AG08395 (cell line): ENCODE measurements at regions not wholly inside any gene's neighbourhood (a gene's known extent, or its start where the extent isn't known, plus 50 kb on each side); places are given as distances from the start of the nearest gene placed in this dataset.
"Not testable (repeated sequence)": the region's sequence is repeated elsewhere in the genome, so short reads cannot be mapped to it uniquely, and the experiment has no call there.

ENCODE experiments used
- DNase-seq: peaks from one replicate; pipeline ENCODE4 v3.0.0; 2012; ENCODE audit warnings: mixed read lengths, low spot score

DNA sequence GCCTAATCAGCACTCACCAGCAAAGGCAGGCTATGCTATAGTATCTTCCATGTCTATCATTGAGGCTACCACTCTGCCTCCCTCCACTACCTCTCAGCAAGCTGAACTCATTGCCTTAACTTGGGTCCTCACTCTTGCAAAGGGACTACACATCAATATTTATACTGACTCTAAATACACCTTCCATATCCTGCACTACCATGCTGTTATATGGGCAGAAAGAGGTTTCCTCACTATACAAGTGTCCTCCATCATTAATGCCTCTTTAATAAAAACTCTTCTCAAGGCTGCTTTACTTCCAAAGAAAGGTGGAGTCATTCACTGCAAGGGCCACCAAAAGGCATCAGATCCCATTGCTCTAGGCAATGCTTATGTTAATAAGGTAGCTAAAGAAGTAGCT lies 669.3 kb upstream of the USP15 start:
- DNase-seq: not testable (repeated sequence)

DNA sequence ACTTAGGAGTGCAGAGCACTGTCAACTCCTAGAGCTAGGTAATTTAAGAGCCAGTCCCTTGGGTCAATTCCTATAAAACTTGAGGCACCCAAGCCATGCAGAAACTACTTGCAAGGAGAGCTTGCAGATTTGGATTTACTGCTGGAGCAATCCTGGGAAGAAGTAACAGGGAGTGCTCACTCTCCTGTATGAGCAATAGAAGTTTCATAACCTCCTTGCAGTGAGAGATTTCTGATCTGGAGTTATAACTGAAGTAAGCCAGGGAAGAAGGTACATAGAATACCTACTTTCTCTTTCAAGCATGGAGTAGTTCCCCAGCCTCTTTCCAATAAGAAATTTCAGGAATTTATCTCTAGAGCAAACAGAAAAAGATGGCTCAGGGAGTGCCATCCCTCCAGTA lies 650.1 kb upstream of the USP15 start:
- DNase-seq: no peak

DNA sequence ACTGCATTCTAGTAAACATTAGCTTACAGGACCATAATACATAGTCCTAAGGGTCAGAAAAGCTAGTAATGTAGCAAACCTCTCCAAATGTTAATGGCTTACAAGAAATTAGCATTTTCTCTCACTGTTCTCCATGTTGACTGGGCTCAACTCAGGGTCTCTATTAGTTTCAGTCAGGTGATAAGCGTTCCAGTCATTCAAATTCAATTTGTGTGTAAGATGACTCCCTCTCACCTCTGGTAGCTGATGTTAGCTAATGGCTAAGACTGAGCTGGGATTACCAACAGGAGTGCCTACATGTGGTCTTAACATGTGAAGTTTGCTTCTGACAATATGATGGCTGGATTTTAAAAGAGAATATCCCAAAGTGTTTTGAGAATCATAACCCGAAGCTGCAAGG lies 630.5 kb upstream of the USP15 start:
- DNase-seq: no peak

DNA sequence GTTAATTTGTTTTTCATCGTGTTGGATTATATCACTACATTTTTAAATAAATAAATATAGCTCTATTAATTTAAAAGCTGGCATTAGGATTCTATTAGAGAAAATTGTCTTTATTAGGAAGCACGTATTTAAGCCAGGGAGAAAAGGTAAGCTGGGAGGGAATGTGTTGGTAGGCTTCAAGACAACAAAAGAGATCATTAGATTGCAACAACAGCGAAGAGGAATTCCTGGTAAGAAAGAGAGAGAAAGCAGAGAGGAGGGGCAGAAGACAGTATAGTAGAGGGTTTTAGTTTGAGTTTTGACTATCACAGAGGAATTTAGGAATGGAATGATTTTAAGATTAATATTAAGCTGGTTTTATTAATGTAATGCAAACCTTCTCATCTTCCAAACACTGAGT lies 613.6 kb upstream of the USP15 start:
- DNase-seq: no peak

DNA sequence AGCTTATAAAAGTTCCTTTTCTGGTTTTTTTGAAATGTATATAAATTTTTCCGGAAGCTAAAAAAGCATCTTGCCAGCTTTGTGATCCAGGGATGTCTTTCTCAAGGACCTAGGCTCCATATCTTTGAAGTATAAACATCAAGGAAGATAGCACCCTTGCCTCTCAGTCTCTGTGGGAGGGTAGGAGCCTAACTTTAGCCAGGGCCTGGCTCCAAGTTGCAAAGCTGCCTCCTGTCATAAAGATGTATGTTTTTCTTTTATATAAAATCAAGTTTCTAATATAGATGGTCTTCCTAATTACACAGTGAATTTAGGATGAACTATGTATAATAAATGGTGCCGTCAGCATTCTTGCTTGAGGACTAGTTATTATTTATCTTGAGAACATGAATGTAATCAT lies 612.6 kb upstream of the USP15 start:
- no peak for DNase-seq

DNA sequence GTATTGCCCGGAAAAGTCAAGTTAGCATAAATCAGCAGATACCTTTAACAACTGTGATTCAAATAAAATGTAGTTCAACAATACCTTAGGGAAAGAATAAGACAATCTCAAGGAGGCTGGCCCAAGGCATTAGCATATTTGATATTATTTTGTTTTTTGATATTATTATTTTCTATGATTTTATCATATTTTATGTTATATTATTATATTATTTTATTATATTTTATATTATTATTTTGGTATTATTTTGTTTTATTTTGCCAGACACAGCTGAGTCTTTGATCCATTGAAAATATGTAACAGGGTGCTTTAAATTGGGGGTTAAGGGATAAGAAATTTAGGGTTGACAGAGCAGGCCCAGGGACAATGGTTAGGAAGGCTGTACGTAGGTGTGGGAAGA lies 607.9 kb upstream of the USP15 start:
- DNase-seq: no peak

DNA sequence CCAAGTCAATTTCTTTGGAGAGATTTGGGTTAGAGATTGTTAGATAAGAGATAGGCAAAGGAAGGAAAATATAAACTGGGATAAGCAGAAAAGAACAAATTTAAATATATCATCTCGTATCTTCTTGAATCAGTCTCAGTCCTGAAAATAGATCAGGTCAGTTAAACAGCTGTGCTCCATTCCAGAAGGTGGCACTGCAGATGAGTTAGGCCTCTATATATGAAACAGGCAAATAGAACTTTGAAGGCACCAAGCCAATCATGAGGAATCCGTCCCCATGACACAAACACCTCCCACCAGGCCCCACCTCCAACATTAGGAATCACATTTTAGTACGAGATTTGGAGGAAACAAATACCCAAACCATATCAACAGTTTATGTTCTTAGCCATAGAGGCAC lies 605.5 kb upstream of the USP15 start:
- DNase-seq: no peak

DNA sequence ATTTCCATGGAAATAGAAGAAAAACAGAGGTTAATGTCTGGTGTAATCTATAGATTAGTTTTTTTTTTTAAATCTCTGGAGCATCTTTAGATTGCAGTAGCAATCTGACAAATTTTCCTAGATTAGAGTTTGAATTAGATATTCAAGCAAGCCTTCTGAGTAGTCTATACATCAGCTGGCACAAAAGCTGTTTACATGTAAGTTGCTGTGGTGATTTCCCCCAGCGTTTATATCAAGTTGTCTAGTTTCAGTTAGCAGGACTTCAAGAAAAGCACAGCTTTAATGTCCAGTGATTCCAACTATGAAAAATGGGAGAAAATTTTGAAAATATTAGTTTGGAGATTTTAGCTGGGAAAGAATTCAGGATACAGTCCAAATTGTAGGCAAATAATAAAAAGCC lies 605.0 kb upstream of the USP15 start:
- DNase-seq: no peak

DNA sequence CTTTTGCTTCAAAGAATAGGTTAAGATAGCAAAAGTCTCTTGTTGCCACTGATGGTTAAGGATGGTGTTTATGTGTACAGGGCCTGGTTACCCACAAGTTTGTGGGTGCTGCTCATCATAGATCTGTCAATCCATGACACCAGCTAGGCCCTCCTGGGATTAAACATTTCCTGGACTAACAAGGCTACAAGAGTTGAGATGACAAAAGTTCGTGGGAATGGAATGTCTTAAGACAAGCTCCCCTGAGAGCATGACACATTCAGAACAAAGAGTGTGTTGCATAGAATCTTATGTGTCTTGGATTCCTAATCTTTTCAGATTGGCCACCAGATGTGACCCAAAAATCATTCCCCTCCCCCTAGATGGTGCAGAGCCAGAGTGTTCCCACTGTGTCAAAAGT lies 592.5 kb upstream of the USP15 start:
- DNase-seq: no peak

DNA sequence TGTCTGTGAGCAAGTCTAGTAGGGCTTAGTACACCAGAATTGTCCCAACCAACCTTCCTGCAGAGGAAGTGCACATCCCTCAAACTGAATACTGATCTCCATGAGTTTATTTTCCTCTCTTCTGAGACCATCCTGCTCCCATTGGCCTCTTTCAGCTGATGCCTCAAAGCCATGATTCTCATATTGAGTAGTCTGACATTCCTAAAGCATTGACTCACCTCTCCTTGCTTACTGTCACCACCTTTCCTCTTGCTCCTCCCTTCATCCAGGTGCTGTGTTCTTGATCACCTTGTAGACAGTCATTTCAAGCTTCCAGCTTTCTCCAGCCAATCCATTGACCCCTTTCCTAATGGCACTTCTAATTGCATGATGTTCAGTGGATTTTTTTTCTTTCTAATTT lies 583.7 kb upstream of the USP15 start:
- no peak for DNase-seq

DNA sequence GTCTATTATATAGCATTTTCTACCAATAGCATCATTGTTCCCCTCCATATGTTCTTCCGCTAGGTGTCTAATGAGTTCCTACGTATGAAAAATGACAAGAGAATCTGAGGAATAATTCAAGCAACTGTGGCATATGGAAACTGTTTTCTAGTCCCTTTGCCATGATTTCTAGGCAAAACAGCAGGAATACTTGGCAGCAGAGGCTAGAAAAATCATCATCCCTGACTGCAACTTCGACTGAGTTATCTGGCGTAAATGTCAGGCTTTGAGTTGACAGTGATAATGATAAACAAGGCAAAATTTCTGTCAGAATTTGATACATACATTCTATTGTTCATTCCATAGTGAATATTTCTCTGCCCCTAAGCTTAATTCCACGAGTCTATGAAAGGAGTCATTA lies 572.8 kb upstream of the USP15 start:
- DNase-seq: no peak

DNA sequence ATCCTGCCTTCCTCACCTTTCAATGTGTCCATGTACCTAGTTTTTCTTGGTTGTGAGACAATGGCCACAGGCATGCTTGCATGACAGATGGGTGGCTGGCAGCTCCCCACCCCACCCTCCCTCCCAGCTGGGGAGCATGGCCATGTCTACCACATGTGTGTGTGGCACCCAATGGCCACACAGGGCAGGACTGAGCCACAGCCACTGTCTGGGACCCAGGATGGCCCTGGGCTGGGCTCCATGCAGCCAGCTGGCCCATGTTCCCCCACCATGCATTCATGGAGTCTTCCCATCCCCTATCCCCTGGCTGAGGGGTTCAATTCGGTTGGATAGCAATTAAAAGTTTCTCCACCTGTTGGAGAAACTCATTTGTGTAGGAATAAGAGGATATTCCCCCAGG lies 566.0 kb upstream of the USP15 start:
- DNase-seq: no peak

DNA sequence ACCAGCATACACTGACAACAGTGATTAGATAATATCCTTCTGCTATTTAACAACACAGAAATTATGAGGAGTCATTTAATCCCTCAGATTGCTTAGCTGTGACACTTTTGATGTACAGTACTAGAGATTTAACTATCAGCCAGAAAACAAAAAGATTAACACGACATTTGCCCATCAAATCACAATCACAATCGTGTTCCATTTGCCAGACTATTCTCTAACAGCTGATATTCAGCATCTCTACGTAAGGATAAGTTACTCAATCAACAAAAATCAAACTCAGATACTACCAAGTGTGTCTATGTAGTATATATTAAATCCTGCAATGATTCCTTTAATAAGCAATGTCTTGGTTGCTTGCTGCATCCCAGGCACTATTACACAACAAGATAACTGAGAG lies 558.7 kb upstream of the USP15 start:
- no peak for DNase-seq

DNA sequence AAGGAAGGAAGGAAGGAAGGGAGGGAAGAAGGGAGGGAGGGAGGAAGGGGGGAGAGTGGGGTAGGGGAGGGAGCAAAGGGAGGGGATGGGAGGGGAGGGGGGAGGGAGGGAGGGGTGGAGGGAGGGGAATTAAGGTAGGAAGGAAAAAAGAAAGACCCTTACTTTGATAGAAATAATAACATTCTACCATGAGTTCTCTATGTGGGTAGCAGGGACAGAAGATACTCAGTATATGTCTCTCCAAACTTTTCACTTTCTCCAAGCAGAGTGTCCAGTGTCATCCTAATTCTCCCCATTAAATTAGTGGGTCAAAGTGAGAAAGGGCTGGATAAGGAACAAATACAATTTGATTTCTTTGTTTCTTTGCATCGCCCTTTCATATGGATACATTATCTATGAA lies 553.4 kb upstream of the USP15 start:
- DNase-seq: no peak

DNA sequence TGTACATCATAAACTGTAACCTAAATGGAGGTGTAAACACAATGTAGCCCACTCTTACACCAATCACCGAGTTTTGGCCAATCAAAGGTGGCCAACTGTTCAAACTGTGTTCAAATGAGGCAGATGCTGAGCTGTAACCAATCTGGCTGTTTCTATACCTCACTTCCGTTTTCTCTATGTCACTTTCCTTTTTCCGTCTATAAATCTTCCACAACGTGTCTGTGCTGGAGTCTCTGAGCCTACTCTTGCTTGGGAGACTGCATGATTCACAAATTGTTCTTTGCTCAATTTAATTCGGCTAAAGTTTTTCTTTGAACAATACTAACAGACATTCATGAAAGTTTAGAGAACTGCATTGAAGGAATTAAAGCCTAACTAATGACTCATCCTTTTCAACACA lies 547.1 kb upstream of the USP15 start:
- no peak for DNase-seq

DNA sequence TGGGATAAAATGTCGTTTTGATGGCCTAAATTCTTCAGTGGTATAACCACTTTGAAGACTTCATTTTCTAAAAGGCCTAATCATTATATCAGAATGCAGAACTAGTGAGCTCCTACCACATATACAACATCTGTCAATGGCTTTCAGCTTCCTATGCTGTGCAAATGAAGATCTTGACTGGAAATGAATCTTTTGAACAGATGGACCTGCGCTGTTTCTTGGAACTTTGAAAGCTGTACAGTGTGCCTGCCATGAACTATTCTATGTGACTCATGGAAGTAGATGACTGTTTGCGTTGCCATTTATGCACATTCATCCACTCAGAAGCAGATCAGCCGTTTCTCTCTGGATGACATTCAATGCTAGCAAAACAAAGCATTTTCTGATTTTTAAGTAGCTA lies 542.2 kb upstream of the USP15 start:
- DNase-seq: no peak

DNA sequence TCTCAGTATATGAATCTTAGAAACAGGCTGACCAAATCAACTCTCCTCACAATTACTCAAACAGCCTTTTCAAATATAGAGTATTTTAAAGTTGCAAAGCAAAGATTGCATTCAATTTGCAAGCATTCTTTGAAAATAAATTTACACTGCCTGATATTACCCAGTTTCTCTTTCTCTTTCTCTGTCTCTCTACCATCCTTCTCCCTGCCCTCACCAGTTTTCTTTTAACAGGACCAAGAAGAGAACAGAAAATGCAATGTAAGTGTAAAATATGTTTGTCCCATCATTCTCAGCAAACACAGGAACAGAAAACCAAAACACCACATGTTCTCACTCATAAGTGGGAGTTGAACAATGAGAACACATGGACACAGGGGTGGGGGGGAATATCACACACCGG lies 520.3 kb upstream of the USP15 start:
- no peak for DNase-seq

DNA sequence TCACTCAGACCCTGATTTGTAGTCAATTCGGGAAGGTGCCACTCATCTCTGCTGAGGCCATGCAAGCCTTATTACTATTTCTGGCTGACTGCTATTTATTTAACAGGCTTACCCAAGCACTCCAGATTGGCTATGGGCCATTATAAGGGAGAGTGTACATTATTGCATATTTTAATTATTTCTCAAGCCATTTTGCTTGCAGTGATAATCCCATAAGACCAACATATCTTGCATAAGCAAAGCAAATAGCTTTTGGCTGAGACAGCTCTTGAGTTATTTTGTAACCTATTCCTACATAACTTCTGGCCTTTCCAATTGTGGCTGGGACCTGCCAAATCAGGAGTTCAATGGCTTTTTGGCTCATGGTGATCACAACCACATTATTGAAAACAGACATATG lies 509.6 kb upstream of the USP15 start:
- no peak for DNase-seq

DNA sequence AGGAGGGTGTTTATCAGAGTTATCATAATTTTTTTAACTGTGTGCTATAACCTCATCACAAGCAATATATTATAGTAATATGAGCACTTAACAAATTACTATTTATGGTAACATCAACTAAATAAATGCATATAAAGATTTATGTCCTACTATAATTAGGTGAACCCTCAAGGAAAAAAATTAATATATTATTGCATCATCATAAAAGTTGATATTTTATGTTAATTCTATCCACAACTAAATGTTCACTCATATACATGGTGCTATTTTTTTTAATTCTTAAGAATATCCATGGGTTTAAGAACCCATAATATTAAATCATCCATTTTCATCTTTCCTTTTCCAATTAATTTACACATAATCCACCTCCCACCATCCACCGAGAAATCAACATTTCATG lies 506.0 kb upstream of the USP15 start:
- DNase-seq: no peak

DNA sequence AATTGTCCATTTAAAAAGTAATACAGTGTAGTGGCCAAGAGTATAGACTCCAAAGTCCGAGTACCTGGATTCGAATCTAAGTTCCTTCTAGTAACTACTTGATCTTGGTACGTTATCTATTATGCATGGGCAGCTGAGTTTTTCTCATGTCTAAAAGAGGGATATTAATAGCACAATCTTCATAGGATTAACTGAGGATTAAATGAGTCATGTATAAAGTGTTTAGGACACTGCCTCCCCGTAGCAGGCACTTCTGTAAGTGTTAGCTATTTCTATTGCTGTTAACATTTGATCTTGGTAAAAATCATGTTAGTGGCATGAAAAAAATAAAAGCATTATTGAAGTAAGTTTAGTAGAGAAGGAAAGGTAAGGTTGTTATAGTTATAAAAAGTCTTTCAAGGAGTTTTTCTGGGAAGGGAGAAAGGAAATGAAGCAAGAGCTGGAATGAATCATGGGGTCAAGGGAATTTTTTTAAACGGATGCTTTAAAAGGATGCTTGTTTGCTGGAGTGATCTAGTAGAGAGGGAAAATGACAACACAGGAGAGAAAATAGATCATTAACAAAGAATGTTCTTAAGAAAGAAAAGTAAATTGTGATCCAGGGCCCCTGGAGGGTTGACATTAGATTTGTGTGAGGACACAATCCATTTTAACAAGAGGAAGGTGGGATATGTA lies 502.2 kb upstream of the USP15 start:
- DNase-seq: peak; percentile 21

DNA sequence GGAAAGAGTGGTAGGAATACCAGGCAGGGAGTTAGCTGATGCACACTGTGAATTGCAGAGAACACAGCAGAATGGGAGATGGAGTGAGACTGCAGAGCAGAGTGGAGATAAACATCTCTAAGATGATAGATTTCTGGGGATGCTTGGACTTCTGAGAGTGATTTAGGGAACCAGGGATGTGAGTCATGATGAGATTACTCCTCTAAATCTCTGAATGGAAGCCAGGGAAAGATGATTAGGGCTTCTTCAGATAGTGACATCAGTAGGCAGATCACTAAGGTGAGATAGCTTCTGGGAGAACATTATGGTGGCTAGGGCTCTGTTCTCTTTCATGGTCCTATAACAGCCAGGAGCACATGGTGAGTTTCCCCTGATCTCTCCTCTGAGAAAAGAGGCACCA lies 501.5 kb upstream of the USP15 start:
- peak; percentile 3 for DNase-seq

DNA sequence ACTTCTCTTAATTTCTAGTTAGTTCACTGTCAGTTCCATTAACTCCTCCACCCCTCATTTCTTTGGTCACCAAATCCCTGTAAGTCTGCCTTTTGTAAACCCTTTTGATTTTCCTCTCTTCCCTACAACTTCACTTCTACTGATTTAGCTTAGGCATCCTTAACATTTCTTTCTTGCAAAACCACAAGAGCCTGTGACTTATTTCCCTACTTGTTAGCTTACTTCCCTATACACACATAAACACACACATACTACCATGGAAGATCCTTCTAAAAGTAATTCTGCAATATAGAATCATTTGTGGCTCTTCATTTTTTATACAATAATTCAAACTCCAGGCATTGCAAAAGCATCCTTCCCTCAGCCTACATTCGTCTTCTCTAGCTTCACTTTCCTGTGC lies 494.3 kb upstream of the USP15 start:
- DNase-seq: no peak

DNA sequence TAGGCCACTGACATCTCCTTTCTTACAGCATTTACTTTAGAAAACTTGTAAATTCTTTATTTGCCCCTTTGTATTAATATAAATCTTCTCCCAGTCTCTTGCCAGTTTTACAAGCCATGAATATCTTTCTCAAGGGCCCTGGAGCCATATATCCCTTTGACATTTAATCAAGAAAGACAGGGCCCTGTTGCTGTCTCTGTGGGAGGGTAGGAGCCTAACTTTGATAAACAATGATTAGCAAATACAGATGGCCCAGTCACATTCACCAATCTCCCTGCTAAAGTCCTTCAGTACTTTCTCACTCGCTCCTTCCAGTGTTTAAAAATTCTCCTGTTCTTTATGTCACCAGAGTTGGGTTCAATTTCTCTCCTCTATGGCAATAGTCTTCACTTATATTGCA lies 479.8 kb upstream of the USP15 start:
- DNase-seq: no peak

DNA sequence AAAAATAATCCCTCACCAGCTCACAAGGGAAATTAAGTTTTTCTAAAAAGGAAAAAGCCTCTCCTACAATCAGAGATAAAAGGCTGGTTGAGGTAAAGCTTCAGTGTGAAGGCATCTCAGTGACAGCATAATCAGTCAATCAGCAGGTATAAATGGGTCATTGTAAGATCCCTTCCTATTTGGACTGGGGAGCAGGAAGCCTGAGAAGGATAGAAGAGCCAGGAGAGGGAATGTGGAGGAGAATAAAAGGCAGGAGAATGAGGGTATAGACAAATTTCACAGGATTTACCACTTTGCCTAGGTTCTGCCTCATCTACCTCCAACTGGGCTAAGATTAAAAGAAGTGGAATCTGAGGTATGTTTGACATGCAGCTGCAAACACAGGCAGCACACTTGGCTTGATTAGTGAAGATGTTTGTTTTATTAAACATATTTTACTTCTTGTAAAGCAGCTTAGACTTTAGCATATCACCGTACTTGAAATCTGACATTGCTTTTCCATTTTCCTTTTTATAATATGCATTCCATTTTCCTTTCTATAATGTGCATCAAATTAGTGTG lies 479.1 kb upstream of the USP15 start:
- DNase-seq: no peak

DNA sequence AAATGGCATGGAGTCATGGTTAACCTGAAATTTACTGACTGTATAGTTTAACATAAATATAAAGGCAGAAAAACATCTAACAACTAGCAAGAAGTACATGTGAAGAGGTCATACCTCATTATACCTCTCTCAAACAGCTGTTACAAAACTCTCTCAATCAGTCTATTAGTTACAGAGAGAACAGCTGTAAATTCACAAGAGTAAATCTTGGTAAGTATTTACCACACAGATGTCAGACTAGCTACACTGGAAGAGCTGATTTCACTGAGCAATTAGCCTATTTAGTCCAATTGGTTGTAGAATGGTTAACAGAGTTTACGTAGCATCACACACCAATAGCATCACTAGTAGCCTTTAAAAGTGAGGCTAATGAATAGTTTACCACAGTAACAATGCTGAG lies 463.4 kb upstream of the USP15 start:
- no peak for DNase-seq
